Trophoblast cell (in vitro differentiated cells and primary cell): ENCODE measurements at regions not wholly inside any gene's neighbourhood (a gene's known extent, or its start where the extent isn't known, plus 50 kb on each side); places are given as distances from the start of the nearest gene placed in this dataset.

ENCODE experiments used
- DNase-seq, 2 donors: peaks; one replicate each; pipeline ENCODE4 v3.0.0-alpha.2; 2016
- H2AFZ ChIP-seq: 2 replicates; pipeline ENCODE4 v1.6.1; 2013; ENCODE audit warnings: low read length, moderate library complexity, mild to moderate bottlenecking; ENCODE audit not compliant: insufficient read depth, poor library complexity
- H2AK5ac ChIP-seq: 2 replicates; pipeline ENCODE4 v1.6.1; 2013; ENCODE audit warnings: mild to moderate bottlenecking, low read length
- H2BK120ac ChIP-seq: 2 replicates; pipeline ENCODE4 v1.6.1; 2013; ENCODE audit warnings: low read length, mild to moderate bottlenecking, moderate library complexity; ENCODE audit not compliant: insufficient read depth, poor library complexity
- H2BK12ac ChIP-seq: 2 replicates; pipeline ENCODE4 v1.6.1; 2013; ENCODE audit warnings: mild to moderate bottlenecking, low read length, moderate library complexity
- H2BK5ac ChIP-seq: 2 replicates; pipeline ENCODE4 v1.6.1; 2013; ENCODE audit warnings: low read length, low read depth, moderate library complexity, mild to moderate bottlenecking; ENCODE audit not compliant: poor library complexity
- H3K14ac ChIP-seq: 2 replicates; pipeline ENCODE4 v1.6.1; 2013; ENCODE audit warnings: mild to moderate bottlenecking, low read length
- H3K18ac ChIP-seq: 2 replicates; pipeline ENCODE4 v1.6.1; 2013; ENCODE audit warnings: mild to moderate bottlenecking, low read length
- H3K23ac ChIP-seq: 2 replicates; pipeline ENCODE4 v1.6.1; 2013; ENCODE audit warnings: low read length
- H3K27ac ChIP-seq: 2 replicates; pipeline ENCODE4 v1.5.1; 2013; ENCODE audit warnings: low read depth, mild to moderate bottlenecking, inconsistent platforms, low read length, moderate library complexity
- H3K27me3 ChIP-seq: 2 replicates; pipeline ENCODE4 v1.6.1; 2013; ENCODE audit warnings: inconsistent platforms, mild to moderate bottlenecking, low read length, moderate library complexity; ENCODE audit not compliant: insufficient read depth
- H3K36me3 ChIP-seq, 2 experiments: 1 replicate in 1 of 2; 2 replicates in 1 of 2; pipeline ENCODE4 v1.6.1; 2013; ENCODE audit warnings: low read length in 2 of 2, mild to moderate bottlenecking in 2 of 2, moderate library complexity in 1 of 2; ENCODE audit not compliant: insufficient read depth in 2 of 2, control insufficient read depth in 1 of 2
- H3K4ac ChIP-seq: 2 replicates; pipeline ENCODE4 v1.6.1; 2013; ENCODE audit warnings: low read depth, mild to moderate bottlenecking, low read length, moderate library complexity
- H3K4me1 ChIP-seq, 2 experiments: 1 replicate in 1 of 2; 2 replicates in 1 of 2; pipeline ENCODE4 v1.6.1; 2013; ENCODE audit warnings: low read length in 2 of 2, mild to moderate bottlenecking in 2 of 2, moderate library complexity in 1 of 2; ENCODE audit not compliant: insufficient read depth in 2 of 2, control insufficient read depth in 1 of 2
- H3K4me2 ChIP-seq: 2 replicates; pipeline ENCODE4 v1.6.1; 2013; ENCODE audit warnings: inconsistent platforms, mild to moderate bottlenecking, low read length, moderate library complexity
- H3K4me3 ChIP-seq: 2 replicates; pipeline ENCODE4 v1.5.1; 2013; ENCODE audit warnings: mild to moderate bottlenecking, low read depth, low read length, inconsistent platforms
- H3K79me1 ChIP-seq: one replicate; pipeline ENCODE4 v1.6.1; 2013; ENCODE audit warnings: low read length
- H3K79me2 ChIP-seq: 2 replicates; pipeline ENCODE4 v1.6.1; 2013; ENCODE audit warnings: low read length, mild to moderate bottlenecking; ENCODE audit not compliant: control insufficient read depth, insufficient read depth, poor library complexity
- H3K9ac ChIP-seq: 2 replicates; pipeline ENCODE4 v1.6.1; 2013; ENCODE audit warnings: mild to moderate bottlenecking, low read length
- H3K9me3 ChIP-seq: 2 replicates; pipeline ENCODE4 v1.6.1; 2013; ENCODE audit warnings: low read depth, mild to moderate bottlenecking, control low read depth, inconsistent platforms, low read length; ENCODE audit not compliant: insufficient read depth
- H4K12ac ChIP-seq: 2 replicates; pipeline ENCODE4 v1.6.1; 2013; ENCODE audit warnings: low read depth, mild to moderate bottlenecking, low read length, moderate library complexity
- H4K8ac ChIP-seq: 2 replicates; pipeline ENCODE4 v1.6.1; 2013; ENCODE audit warnings: low read depth, mild to moderate bottlenecking, low read length, moderate library complexity
- H4K91ac ChIP-seq: one replicate; pipeline ENCODE4 v1.6.1; 2013; ENCODE audit warnings: low read depth, mild to moderate bottlenecking, low read length, moderate library complexity
- WGBS: extraction: QIAGEN DNeasy Blood & Tissue Kit; methylation state at CpG from one replicate; pipeline ENCODE4 v1.1.7; 2013; ENCODE audit warnings: missing lambda C conversion rate; ENCODE audit not compliant: insufficient read length, insufficient coverage; ENCODE audit errors: extremely low coverage; 5-methylcytosine and 5-hydroxymethylcytosine counted together

DNA sequence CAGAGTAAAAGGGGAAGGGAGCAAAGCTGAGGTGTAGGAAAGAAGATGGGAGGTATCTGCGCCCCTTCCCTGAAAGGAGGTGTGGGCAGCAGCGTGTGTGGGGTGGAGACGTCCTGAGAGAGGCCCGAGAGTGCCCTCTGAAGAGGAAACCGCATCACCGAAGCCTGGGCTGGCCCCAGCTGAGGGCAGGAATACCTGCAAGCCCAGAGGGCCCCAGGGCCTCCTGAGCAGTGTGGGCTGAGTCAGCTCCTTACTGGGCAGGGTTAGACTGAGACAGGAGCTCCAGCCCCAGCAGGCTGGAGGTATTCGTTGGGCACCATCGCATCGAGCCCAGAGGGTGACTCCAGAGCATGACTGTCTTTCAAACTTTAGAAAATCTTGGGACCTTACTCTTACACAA, 534.0 kb upstream of the B3GAT1 start:
- Histone ChIP-seq H2BK5ac (no peak overlapping the region), H3K79me2 (no peaks in the 10 kb centered on the region)
- no CpG with 5 or more reads among the region's 9 CpGs for WGBS

DNA sequence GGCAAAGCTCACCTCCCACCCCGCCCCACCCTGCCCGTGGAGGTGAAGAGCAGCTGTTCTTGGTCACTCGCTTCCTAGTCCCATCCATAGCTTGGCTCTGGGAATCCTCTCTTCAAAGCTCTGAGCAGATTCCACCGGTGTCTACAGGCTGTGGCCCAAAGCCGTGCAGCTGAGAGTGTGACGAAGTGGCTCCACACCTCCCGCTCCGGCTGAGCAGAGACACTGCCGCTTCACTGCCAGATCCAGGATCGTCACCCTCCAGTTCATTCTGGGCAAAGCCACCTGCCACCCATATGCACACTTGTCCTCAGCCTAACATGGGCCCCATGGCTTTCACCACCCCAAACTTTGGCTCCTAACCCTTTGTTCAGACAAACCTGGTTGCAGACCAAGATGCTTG, 532.9 kb upstream of the B3GAT1 start:
- H4K91ac ChIP-seq, result no peak overlapping the region
- WGBS, result no CpG with 5 or more reads among the region's 10 CpGs

More for the DNA sequence above, 534.0 kb upstream of the B3GAT1 start:
- peak in 1 of 2 donors; percentile 16 for DNase-seq
- H2BK120ac ChIP-seq, result no peak overlapping the region
- no peaks in the 10 kb centered on the region for H3K9me3 ChIP-seq
- no peaks in the 10 kb centered on the region for H3K27me3 ChIP-seq
- no peak overlapping the region for H2AFZ ChIP-seq
- no peak overlapping the region for H3K9ac ChIP-seq
- H3K4ac ChIP-seq, result no peak overlapping the region
- peaks cover 3 to 5% of the 10 kb centered on the region in 2 experiments for H3K4me1 ChIP-seq
- H4K8ac ChIP-seq, result no peak overlapping the region
- H2AK5ac ChIP-seq, result no peak overlapping the region
- no peak overlapping the region for H3K27ac ChIP-seq
- H3K79me1 ChIP-seq, result no peaks in the 10 kb centered on the region
- no peaks in the 10 kb centered on the region for H3K36me3 ChIP-seq
- no peak overlapping the region for H3K14ac ChIP-seq
- no peak overlapping the region for H3K23ac ChIP-seq
- H3K4me2 ChIP-seq, result no peak overlapping the region
- H4K12ac ChIP-seq, result no peak overlapping the region
- no peak overlapping the region for H3K18ac ChIP-seq
- no peak overlapping the region for H2BK12ac ChIP-seq
- H4K91ac ChIP-seq, result no peak overlapping the region
- no peak overlapping the region for H3K4me3 ChIP-seq

DNA sequence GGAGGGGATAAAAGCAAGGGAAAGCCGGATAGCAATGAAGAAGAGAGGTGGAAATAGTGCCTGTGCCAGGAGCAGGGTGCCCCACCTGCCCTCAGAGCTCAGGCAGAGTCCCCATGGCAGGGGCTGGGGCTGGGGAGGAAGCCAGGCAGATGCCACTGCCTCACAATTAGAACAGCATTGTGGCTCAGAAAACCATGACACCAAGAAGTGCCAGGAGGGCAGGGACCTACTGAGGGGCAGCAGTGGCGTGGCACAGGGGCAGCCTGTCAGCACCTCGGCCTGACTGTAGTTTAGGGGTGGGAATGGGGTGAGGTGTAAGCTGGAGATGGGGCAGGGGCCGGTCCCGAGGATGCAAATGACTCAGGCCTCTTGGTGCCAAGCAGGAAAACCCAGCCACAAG, 532.1 kb upstream of the B3GAT1 start:
- H3K14ac ChIP-seq, result no peak overlapping the region
- no peak overlapping the region for H4K12ac ChIP-seq
- H4K8ac ChIP-seq, result no peak overlapping the region
- no peak overlapping the region for H2BK12ac ChIP-seq
- H3K27ac ChIP-seq, result no peak overlapping the region
- H3K23ac ChIP-seq, result no peak overlapping the region
- no peaks in the 10 kb centered on the region for H3K79me2 ChIP-seq
- no peak overlapping the region for H2AK5ac ChIP-seq
- no peak overlapping the region for H3K18ac ChIP-seq
- H2BK5ac ChIP-seq, result no peak overlapping the region
- no peaks in the 10 kb centered on the region for H3K9me3 ChIP-seq
- no peaks in the 10 kb centered on the region for H3K36me3 ChIP-seq
- H3K27me3 ChIP-seq, result no peaks in the 10 kb centered on the region
- peaks cover 3% of the 10 kb centered on the region in 2 experiments for H3K4me1 ChIP-seq
- H3K79me1 ChIP-seq, result no peaks in the 10 kb centered on the region
- no peak overlapping the region for H4K91ac ChIP-seq
- H3K4ac ChIP-seq, result no peak overlapping the region
- WGBS, result no CpG with 5 or more reads among the region's 5 CpGs
- no peak overlapping the region for H3K9ac ChIP-seq
- no peak overlapping the region for H2BK120ac ChIP-seq
- no peak overlapping the region for H3K4me3 ChIP-seq
- DNase-seq, result no peak
- no peak overlapping the region for H2AFZ ChIP-seq
- H3K4me2 ChIP-seq, result no peak overlapping the region

More for the DNA sequence above, 532.9 kb upstream of the B3GAT1 start:
- Histone ChIP-seq H3K27me3 (no peaks in the 10 kb centered on the region), H3K27ac (no peak overlapping the region), H4K12ac (no peak overlapping the region), H2BK12ac (no peak overlapping the region), H3K4me2 (no peak overlapping the region), H3K79me2 (no peaks in the 10 kb centered on the region), H3K14ac (no peak overlapping the region), H3K9ac (no peak overlapping the region), H3K79me1 (no peaks in the 10 kb centered on the region), H3K4ac (no peak overlapping the region), H3K9me3 (no peaks in the 10 kb centered on the region), H4K8ac (no peak overlapping the region), H3K18ac (no peak overlapping the region), H3K36me3 (no peaks in the 10 kb centered on the region), H3K23ac (no peak overlapping the region), H3K4me1 (peaks cover 3 to 5% of the 10 kb centered on the region in 2 experiments), H2AK5ac (no peak overlapping the region), H2AFZ (no peak overlapping the region), H2BK5ac (no peak overlapping the region), H2BK120ac (no peak overlapping the region), H3K4me3 (no peak overlapping the region)
- DNase-seq, result no peak

DNA sequence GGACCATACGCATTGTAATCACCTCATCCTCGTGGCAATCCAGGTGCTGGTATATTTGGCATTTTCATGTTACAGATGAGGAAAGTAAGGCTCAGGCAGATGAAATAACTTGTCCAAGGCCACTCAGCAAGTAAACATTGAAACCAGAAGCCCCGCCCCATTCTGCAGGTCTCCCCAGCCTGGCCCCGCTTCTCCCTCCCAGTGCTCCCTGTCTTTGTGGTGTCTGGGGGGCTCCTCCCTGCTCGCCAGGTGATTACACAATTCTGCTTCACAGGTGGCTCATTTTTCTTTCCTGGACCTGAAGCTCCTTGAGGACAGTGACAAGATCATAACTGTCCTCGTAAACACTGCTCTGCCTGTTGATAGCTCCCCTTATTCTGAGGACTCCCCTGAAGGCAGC, 531.5 kb upstream of the B3GAT1 start:
- Histone ChIP-seq H3K14ac (no peak overlapping the region), H3K4me3 (no peak overlapping the region), H2BK5ac (no peak overlapping the region), H3K4me1 (peaks cover 2 to 3% of the 10 kb centered on the region in 2 experiments), H3K4me2 (no peak overlapping the region), H4K12ac (no peak overlapping the region), H2BK12ac (no peak overlapping the region), H3K23ac (no peak overlapping the region), H3K4ac (no peak overlapping the region), H3K18ac (no peak overlapping the region), H4K91ac (no peak overlapping the region), H2AFZ (no peak overlapping the region), H3K27ac (no peak overlapping the region), H3K79me2 (no peaks in the 10 kb centered on the region), H2BK120ac (no peak overlapping the region), H3K9me3 (no peaks in the 10 kb centered on the region), H3K79me1 (no peaks in the 10 kb centered on the region), H2AK5ac (no peak overlapping the region), H3K36me3 (no peaks in the 10 kb centered on the region), H4K8ac (no peak overlapping the region), H3K9ac (no peak overlapping the region), H3K27me3 (no peaks in the 10 kb centered on the region)
- DNase-seq, result no peak
- WGBS, result no CpG with 5 or more reads among the region's 6 CpGs
